ENCODE measurements at regions not wholly inside any gene's neighbourhood (a gene's known extent, or its start where the extent isn't known, plus 50 kb on each side); places are given as distances from the start of the nearest gene placed in this dataset.

DNA sequence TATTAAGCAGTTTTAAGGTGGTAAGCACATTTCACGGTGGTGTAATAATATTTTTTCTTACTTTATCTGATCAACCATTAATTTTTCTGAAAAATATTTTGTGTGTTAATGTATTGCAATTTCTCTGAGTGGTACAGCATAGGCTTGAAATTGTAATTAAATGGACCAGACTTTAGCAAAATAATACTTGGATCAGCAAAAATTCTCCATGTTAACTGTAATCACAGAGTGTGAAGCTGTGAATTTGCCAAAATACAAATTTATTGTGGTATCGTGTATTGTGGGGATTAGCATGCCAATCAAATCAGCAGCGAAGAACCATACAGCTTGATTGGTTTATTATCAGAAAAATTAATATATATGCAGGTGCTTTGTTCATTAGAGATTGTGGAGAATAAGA, 1088.9 kb upstream of the GYPC start:
- H3K4me3 Mint-ChIP-seq: no peak overlapping the region
- no peak overlapping the region for H3K27ac Mint-ChIP-seq
- H3K36me3 Mint-ChIP-seq: no peaks in the 10 kb centered on the region
- ATAC-seq (replicated peaks): no peak
- peaks cover 6 to 7% of the 10 kb centered on the region in 2 donors for H3K9me3 Mint-ChIP-seq
- no peaks in the 10 kb centered on the region for H3K27me3 Mint-ChIP-seq
- no peaks in the 10 kb centered on the region for H3K4me1 Mint-ChIP-seq
- no peak for DNase-seq

DNA sequence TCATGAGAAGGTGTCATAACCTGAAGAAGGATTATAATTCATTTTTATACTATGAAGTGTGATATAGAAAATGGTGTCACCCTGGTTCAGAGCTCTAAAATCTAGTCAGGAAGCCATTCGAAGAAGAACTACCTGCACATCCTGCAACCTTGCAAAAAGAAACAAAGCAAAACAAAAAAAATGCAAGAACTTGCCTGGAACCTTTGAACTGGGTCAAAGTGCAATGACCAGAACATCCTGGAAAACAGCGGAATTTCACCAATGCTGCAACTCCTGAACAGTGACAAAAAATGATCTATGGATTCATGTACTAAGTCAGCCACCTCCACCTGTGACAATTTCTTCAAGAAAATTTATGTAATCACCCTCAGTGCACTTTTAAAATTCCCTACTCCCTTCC, 1083.3 kb upstream of the GYPC start:
- H3K36me3 Mint-ChIP-seq: no peaks in the 10 kb centered on the region

DNA sequence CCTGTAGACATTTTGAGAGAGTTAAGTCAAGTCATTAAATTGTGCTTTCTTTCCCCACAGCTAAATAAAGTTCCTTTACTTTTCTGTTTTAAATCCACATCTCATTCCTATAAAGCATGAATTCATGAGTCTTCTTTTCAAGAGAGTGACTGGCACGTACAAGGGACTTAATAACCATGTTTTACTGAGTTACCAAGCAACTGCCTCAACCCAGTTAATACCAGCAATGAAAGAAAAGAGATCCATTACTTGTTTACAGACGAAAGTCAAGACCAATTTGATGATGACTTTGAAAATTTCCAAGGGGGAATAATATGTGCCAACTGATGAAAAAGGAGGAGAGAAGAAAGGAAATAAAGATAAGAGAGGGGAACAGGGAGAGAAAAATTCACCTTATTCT, 1082.5 kb upstream of the GYPC start:
- ATAC-seq (replicated peaks) (no peak), DNase-seq (no peak)
- no peak overlapping the region for H3K4me3 Mint-ChIP-seq
- H3K36me3 Mint-ChIP-seq: no peaks in the 10 kb centered on the region
- H3K9me3 Mint-ChIP-seq: peaks cover 0 to 1% of the 10 kb centered on the region in 2 donors
- no peaks in the 10 kb centered on the region for H3K4me1 Mint-ChIP-seq
- no peak overlapping the region for H3K27ac Mint-ChIP-seq
- H3K27me3 Mint-ChIP-seq: no peaks in the 10 kb centered on the region

More for the DNA sequence above, 1083.3 kb upstream of the GYPC start:
- H3K27ac Mint-ChIP-seq: no peak overlapping the region
- H3K9me3 Mint-ChIP-seq: peaks cover 0 to 1% of the 10 kb centered on the region in 2 donors
- no peaks in the 10 kb centered on the region for H3K27me3 Mint-ChIP-seq
- H3K4me1 Mint-ChIP-seq: no peaks in the 10 kb centered on the region
- DNase-seq (no peak), ATAC-seq (replicated peaks) (no peak)
- H3K4me3 Mint-ChIP-seq: no peak overlapping the region

DNA sequence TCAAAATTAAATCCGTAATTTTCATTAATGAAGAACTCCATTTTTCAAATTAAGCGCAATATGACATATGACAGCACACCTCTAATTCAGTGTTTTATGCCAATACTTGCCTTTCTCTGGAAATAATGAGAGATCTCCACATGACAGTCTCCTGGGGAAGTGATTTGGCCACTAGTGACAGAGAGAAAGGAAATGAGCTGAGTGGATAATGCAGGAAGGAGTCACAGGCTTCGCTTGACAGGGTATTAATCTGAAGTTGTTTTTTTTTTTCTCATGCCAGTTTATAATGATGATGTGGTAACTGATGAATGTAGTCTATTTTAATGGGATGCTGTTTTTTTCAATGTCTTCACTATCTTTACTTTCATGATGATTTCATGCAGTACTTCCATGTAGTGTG, 1079.4 kb upstream of the GYPC start:
- no peak overlapping the region for H3K4me3 Mint-ChIP-seq
- peaks cover 0 to 1% of the 10 kb centered on the region in 2 donors for H3K9me3 Mint-ChIP-seq
- H3K4me1 Mint-ChIP-seq: no peaks in the 10 kb centered on the region
- no peaks in the 10 kb centered on the region for H3K27me3 Mint-ChIP-seq
- DNase-seq (no peak), ATAC-seq (replicated peaks) (no peak)
- no peaks in the 10 kb centered on the region for H3K36me3 Mint-ChIP-seq
- no peak overlapping the region for H3K27ac Mint-ChIP-seq

DNA sequence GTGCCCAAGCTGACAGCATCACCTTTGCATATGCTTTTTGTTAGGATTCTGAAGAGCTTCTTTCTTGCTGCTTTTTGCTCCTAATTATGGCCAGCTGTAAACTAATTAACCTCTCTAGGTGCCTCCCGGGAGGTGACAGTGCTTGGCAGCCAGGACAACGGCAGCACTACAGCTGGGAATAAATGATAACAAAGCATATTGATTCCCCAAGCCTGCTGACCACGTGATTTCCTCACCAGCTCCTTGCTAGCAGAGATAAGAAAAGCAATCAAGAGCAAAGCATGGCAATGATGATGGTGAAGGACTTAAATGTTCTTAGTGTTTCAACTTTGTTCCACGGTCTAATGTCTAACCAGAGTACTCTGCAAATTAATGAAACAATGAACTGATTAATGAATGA, 1074.4 kb upstream of the GYPC start:
- H3K36me3 Mint-ChIP-seq: no peaks in the 10 kb centered on the region
- no peak overlapping the region for H3K4me3 Mint-ChIP-seq
- no peaks in the 10 kb centered on the region for H3K4me1 Mint-ChIP-seq
- H3K27ac Mint-ChIP-seq: no peak overlapping the region
- DNase-seq: no peak
- no peaks in the 10 kb centered on the region for H3K27me3 Mint-ChIP-seq
- H3K9me3 Mint-ChIP-seq: peaks cover 0 to 3% of the 10 kb centered on the region in 2 donors
- no peak for ATAC-seq (replicated peaks)

DNA sequence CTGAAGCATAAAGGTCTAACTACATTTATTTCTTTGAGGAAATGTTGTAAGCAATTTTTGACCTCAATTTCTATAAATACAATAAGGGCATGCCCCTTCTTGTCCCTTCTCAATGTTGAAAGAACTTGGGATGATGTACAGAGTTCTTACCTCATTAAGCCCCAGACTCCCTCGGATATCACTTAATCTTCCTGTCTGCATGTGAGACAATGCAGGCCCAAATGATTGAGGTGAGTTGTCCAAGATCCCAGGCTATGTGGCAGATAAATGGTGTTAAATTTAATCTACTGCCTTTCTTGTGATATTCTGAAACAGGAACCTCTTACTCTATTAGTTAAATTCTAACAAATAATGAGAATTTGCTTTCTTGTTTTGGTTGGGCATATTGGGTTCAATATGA, 1073.4 kb upstream of the GYPC start:
- no peak for ATAC-seq (replicated peaks)
- no peaks in the 10 kb centered on the region for H3K4me1 Mint-ChIP-seq
- no peak overlapping the region for H3K27ac Mint-ChIP-seq

DNA sequence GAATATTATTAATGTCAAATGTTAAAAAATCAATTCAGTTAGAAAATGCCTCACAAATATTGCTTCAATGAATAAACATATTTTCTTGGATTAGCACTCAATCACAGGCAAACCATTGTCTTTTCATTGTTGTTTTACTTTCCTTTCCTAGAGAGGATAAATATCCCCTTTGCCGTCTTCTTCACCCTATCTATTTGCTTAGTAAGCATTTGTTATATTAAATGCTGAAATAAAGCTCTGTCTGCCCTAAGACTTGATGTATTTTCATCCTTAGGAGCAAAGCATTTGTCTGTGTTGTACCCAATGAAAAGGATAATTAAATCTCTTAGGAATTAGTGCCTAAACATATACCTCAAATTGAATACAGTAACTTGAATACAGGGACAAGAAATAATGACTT, 1071.2 kb upstream of the GYPC start:
- no peaks in the 10 kb centered on the region for H3K4me1 Mint-ChIP-seq
- H3K36me3 Mint-ChIP-seq: no peaks in the 10 kb centered on the region
- ATAC-seq (replicated peaks): no peak
- H3K9me3 Mint-ChIP-seq: peaks cover 0 to 3% of the 10 kb centered on the region in 2 donors
- no peak for DNase-seq
- no peak overlapping the region for H3K4me3 Mint-ChIP-seq
- H3K27ac Mint-ChIP-seq: no peak overlapping the region
- no peaks in the 10 kb centered on the region for H3K27me3 Mint-ChIP-seq

More for the DNA sequence above, 1073.4 kb upstream of the GYPC start:
- DNase-seq: no peak
- Mint-ChIP-seq H3K9me3 (peaks cover 0 to 3% of the 10 kb centered on the region in 2 donors), H3K4me3 (no peak overlapping the region), H3K36me3 (no peaks in the 10 kb centered on the region), H3K27me3 (no peaks in the 10 kb centered on the region)

DNA sequence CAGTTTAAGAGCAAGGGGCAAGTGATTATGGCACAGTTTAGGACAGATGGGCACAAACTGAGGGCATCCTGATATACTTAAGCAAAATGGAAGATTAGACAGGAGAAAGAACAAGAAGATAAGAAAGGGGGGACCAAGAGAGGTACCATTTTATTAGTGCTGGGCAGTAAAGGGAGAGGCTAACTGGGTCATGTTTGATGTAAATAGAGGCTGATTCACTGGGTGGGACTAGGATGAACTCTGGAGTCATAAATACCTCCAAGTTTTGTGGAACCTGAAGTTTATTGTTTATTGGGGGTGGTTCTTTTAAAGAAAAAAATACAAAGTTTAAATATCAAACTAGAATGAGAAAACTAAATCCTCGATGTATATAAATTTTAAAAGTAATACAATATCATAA, 1067.2 kb upstream of the GYPC start:
- Mint-ChIP-seq H3K4me3 (no peak overlapping the region), H3K4me1 (no peaks in the 10 kb centered on the region), H3K36me3 (no peaks in the 10 kb centered on the region), H3K9me3 (peaks cover 6 to 11% of the 10 kb centered on the region in 2 donors), H3K27ac (no peak overlapping the region), H3K27me3 (no peaks in the 10 kb centered on the region)
- DNase-seq (no peak), ATAC-seq (replicated peaks) (no peak)

DNA sequence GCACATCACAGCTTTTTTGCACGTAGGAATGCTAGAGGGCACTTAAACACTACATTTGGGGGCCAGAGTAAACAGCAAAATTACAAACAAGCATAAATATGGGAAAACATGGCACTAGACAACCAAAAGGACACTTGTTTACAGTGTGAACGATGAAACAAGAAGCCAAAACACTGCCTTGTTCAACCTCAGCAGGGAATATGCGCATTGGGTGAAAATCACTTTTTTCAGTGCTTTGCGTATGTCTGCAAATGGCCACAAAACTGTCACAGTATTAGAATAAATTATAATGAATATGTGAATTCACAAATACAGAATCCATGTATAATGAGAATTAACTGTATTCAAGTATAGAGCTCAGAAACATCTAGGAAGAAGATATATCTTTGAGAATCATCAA, 1064.0 kb upstream of the GYPC start:
- H3K36me3 Mint-ChIP-seq: no peaks in the 10 kb centered on the region
- no peak for DNase-seq
- H3K4me3 Mint-ChIP-seq: no peak overlapping the region
- no peaks in the 10 kb centered on the region for H3K4me1 Mint-ChIP-seq
- H3K9me3 Mint-ChIP-seq: peaks cover 6 to 8% of the 10 kb centered on the region in 2 donors
- ATAC-seq (replicated peaks): no peak
- no peak overlapping the region for H3K27ac Mint-ChIP-seq
- no peaks in the 10 kb centered on the region for H3K27me3 Mint-ChIP-seq

DNA sequence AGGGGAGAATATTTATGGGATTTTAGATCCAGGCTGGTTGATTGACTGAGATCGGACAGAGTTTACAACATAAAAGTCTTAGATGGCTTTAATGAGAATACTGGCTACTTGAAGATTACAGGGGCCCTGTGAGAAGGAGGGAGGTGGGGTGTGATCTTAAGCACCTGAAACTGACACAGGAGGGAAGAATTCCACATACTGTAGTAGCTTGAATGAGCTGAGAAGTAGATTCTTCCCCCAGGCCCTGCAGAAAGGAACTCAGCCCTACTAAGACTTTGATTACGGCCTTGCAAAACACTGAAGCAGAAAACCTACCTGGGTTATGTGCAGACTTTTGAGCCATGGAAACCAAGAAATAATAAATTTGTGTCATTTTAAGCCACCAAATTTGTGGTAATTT, 1062.9 kb upstream of the GYPC start:
- Mint-ChIP-seq H3K4me1 (no peaks in the 10 kb centered on the region), H3K9me3 (peaks cover 6 to 10% of the 10 kb centered on the region in 2 donors), H3K4me3 (no peak overlapping the region), H3K36me3 (no peaks in the 10 kb centered on the region), H3K27ac (no peak overlapping the region), H3K27me3 (no peaks in the 10 kb centered on the region)
- ATAC-seq (replicated peaks) (no peak), DNase-seq (no peak)

DNA sequence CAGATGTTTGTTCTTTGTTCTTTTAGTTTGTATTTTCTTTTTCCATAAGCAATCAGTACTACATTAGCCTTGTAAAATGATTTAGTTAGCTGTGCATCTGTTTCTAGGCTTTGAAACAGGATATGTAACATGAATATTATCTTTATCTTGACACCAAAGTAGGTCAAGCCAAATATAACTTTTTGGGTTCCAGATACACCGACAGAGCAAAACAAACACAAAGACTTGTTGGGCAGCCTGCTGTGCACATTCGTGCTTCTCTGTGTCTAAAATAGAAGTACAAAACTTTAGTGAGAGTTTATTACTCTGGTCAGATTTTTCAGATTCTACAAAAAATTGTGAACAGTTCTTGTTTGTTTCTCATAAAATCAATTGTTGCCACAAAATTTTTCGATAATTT, 1059.3 kb upstream of the GYPC start:
- no peaks in the 10 kb centered on the region for H3K4me1 Mint-ChIP-seq
- H3K36me3 Mint-ChIP-seq: no peaks in the 10 kb centered on the region
- DNase-seq: no peak
- no peaks in the 10 kb centered on the region for H3K27me3 Mint-ChIP-seq
- ATAC-seq (replicated peaks): no peak
- peaks cover 0 to 3% of the 10 kb centered on the region in 2 donors for H3K9me3 Mint-ChIP-seq
- H3K27ac Mint-ChIP-seq: no peak overlapping the region
- H3K4me3 Mint-ChIP-seq: no peak overlapping the region

DNA sequence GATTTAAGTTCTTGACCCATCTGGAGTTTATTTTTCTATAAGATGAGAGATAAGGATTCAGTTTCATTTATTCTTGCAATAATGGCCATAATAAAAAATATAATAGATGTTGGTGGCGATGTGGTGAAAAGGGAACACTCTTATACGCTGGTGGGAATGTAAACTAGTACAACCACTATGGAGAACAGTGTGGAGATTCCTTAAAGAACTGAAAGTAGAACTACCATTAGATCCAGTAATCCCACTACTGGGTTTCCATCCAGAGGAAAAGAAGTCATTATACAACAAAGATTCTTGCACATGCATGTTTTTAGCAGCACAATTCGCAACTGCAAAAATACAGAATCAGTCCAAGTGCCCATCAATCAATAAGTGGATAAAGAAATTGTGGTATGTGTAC, 1040.5 kb upstream of the GYPC start:
- H3K27ac Mint-ChIP-seq: no peak overlapping the region
- ATAC-seq (replicated peaks) (no peak), DNase-seq (no peak)
- no peak overlapping the region for H3K4me3 Mint-ChIP-seq
- H3K4me1 Mint-ChIP-seq: no peaks in the 10 kb centered on the region
- peaks cover 0 to 3% of the 10 kb centered on the region in 2 donors for H3K9me3 Mint-ChIP-seq
- no peaks in the 10 kb centered on the region for H3K36me3 Mint-ChIP-seq
- H3K27me3 Mint-ChIP-seq: no peaks in the 10 kb centered on the region

DNA sequence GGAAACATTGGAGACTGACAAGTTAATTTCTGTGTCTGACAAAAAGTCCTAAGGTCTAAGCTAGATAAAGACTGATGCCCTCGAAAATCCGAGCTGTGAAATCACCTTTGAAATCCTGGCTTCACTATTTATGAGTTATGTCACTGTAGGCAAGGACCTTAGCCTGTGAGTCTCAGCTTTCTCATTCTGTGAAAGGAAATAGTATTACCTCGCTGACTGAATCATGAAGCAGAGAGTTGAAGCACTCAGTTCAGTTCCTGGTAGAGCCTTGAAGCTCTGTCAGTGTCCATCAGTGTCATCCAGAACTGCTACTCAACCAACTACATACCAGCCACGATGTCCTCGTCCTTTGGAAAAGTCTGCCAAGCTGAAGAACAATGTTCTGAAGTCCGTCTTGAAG, 1025.6 kb upstream of the GYPC start:
- H3K4me3 Mint-ChIP-seq: no peak overlapping the region
- H3K27ac Mint-ChIP-seq: no peak overlapping the region
- H3K27me3 Mint-ChIP-seq: no peaks in the 10 kb centered on the region
- ATAC-seq (replicated peaks) (no peak), DNase-seq (no peak)
- peaks cover 3 to 16% of the 10 kb centered on the region in 2 donors for H3K9me3 Mint-ChIP-seq
- H3K4me1 Mint-ChIP-seq: no peaks in the 10 kb centered on the region
- H3K36me3 Mint-ChIP-seq: no peaks in the 10 kb centered on the region

DNA sequence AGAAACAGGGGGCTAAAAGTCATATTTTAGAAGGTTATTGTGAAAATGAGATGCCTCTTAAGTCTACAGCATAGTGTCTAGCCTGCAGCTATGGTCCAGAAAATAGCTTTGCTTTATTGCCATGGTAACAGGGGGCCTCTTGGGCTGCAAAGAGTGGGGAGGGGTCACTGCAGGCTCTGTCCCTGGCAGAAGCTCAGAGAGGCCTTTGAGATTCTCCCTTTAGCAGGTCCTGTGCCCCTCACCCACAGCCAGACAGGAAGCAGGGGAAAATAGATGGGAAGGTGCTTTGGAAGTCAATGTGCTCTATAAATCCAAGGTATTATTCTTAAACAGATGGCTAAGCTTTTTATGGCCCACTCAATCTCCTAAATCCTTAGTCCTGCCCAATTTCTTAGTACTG, 1021.3 kb upstream of the GYPC start:
- no peaks in the 10 kb centered on the region for H3K36me3 Mint-ChIP-seq

DNA sequence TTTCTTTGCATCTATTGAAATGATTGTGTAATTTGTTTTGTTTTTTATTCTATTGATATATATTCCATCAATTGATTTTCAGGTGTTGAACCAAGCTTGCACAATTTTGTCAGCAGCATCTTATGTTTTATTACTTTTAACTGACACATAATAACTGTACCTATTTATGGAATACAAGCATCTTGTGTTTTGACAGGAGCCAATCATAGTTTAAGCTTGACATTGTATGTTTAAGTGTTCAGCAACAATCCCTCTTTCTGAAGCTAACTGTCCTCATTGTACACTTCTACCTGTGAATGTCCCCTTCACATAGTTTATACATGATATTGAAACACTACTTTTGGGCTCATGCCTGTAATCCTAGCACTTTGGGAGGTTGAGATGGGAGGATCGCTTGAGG, 1017.6 kb upstream of the GYPC start:
- DNase-seq: no peak
- no peaks in the 10 kb centered on the region for H3K4me1 Mint-ChIP-seq
- no peak for ATAC-seq (replicated peaks)
- no peaks in the 10 kb centered on the region for H3K9me3 Mint-ChIP-seq
- H3K27me3 Mint-ChIP-seq: no peaks in the 10 kb centered on the region
- H3K27ac Mint-ChIP-seq: no peak overlapping the region
- H3K4me3 Mint-ChIP-seq: no peak overlapping the region
- H3K36me3 Mint-ChIP-seq: no peaks in the 10 kb centered on the region

More for the DNA sequence above, 1021.3 kb upstream of the GYPC start:
- no peak for DNase-seq
- no peak overlapping the region for H3K27ac Mint-ChIP-seq
- no peaks in the 10 kb centered on the region for H3K4me1 Mint-ChIP-seq
- peaks cover 3 to 6% of the 10 kb centered on the region in 2 donors for H3K9me3 Mint-ChIP-seq
- no peak overlapping the region for H3K4me3 Mint-ChIP-seq
- H3K27me3 Mint-ChIP-seq: no peaks in the 10 kb centered on the region
- ATAC-seq (replicated peaks): no peak

DNA sequence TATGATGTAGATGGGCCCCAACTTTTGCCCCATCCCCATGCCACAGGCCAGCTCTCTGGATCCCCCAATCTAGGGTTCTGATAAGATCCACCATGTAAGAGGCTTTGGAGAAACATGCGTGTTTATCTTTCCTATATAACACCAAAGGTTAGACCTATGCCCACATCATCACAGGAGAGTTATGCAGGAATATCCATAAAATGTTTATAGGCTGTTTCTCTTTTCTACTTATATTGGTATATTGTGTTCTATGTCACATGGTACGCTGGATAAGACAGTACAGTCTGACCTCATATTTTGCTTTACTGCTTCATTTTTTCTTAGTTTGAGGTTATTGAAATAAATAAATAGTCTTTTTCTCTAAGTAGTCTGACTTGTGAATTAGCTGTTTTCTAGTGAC, 1013.9 kb upstream of the GYPC start:
- no peaks in the 10 kb centered on the region for H3K36me3 Mint-ChIP-seq
- H3K27me3 Mint-ChIP-seq: no peaks in the 10 kb centered on the region
- H3K4me3 Mint-ChIP-seq: no peak overlapping the region
- ATAC-seq (replicated peaks) (no peak), DNase-seq (no peak)
- no peaks in the 10 kb centered on the region for H3K9me3 Mint-ChIP-seq
- H3K4me1 Mint-ChIP-seq: no peaks in the 10 kb centered on the region
- no peak overlapping the region for H3K27ac Mint-ChIP-seq
